OCI-LY3 (cell line): ENCODE measurements at regions not wholly inside any gene's neighbourhood (a gene's known extent, or its start where the extent isn't known, plus 50 kb on each side); places are given as distances from the start of the nearest gene placed in this dataset.

ENCODE experiments used
- EZH2phosphoT487 ChIP-seq: fragments of 200-600 bp; shearing (Covaris generic); IDR thresholded peaks from 2 replicates; pipeline ENCODE4 v1.6.1; 2018; ENCODE audit warnings: antibody characterized with exemption, mixed run types, low read depth
- TF ChIP-seq, protein P1 (sequence below): fragments of 200-600, 300-600 bp; sonication (generic); IDR thresholded peaks from 2 replicates; pipeline ENCODE4 v1.5.1; 2014; ENCODE audit warnings: antibody characterized with exemption, low read length, low read depth

DNA sequence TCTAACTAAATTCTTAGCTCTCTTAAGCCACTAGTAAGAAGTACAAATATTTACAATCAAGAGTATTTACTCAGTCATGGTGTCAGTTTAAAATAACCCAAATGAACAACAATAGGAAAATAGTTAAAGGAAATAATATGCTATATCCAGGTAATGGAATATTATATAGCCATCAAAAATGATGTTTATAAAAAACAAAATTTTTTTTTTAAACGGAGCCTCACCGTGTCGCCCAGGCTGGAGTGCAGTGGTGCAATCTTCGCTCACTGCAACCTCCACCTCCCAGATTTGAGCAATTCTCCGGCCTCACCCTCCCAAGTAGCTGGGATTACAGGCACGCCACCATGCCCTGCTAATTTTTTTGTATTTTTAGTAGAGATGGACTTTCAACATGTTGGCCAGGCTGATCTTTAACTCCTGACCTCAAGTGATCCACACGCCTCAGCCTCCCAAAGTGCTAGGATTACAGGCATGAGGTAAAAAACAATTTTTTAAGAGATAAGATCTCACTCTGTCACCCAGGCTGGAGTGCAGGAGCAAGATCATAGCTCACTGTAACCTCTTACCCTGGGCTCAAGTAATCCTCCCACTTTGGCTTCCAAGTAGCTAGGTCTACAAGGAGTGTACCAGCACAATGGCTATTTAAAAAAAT is 132.5 kb downstream of the NOC3L start:
- TF ChIP-seq, protein P1, sequence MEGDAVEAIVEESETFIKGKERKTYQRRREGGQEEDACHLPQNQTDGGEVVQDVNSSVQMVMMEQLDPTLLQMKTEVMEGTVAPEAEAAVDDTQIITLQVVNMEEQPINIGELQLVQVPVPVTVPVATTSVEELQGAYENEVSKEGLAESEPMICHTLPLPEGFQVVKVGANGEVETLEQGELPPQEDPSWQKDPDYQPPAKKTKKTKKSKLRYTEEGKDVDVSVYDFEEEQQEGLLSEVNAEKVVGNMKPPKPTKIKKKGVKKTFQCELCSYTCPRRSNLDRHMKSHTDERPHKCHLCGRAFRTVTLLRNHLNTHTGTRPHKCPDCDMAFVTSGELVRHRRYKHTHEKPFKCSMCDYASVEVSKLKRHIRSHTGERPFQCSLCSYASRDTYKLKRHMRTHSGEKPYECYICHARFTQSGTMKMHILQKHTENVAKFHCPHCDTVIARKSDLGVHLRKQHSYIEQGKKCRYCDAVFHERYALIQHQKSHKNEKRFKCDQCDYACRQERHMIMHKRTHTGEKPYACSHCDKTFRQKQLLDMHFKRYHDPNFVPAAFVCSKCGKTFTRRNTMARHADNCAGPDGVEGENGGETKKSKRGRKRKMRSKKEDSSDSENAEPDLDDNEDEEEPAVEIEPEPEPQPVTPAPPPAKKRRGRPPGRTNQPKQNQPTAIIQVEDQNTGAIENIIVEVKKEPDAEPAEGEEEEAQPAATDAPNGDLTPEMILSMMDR: no peak
- TF ChIP-seq EZH2phosphoT487: no peak
